HepG2 (cell line): ENCODE measurements at regions not wholly inside any gene's neighbourhood (a gene's known extent, or its start where the extent isn't known, plus 50 kb on each side); places are given as distances from the start of the nearest gene placed in this dataset.
A peak's percentile ranks its signal among the peaks of the same experiment; 100 is the strongest.

Experiments used
- ADNP ChIP-seq: sonication (generic); formaldehyde crosslinking; IDR thresholded peaks from 2 replicates; pipeline ENCODE4 v1.4.0; 2020; ENCODE audit warnings: missing genetic modification reagents
- BORCS8-MEF2B ChIP-seq: sonication (generic); formaldehyde crosslinking; IDR thresholded peaks from 2 replicates; pipeline ENCODE4 v1.8.0; 2022; ENCODE audit warnings: mild to moderate bottlenecking, missing genetic modification reagents
- CHCHD3 ChIP-seq: sonication (generic); formaldehyde crosslinking; IDR thresholded peaks from 2 replicates; pipeline ENCODE4 v1.8.0; 2022; ENCODE audit warnings: mild to moderate bottlenecking, missing genetic modification reagents, moderate library complexity
- FOSL2 ChIP-seq: sonication (generic); formaldehyde crosslinking; IDR thresholded peaks from 2 replicates; pipeline ENCODE4 v1.4.0; 2020; ENCODE audit warnings: missing genetic modification reagents
- GATAD1 ChIP-seq: IDR thresholded peaks from 2 replicates; pipeline ENCODE4 v1.6.1; 2016; ENCODE audit warnings: missing genetic modification reagents, missing compliant biosample characterization
- JUND ChIP-seq: sonication (generic); formaldehyde crosslinking; IDR thresholded peaks from 2 replicates; pipeline ENCODE4 v1.8.0; 2022; ENCODE audit warnings: mild to moderate bottlenecking, missing genetic modification reagents
- KMT2A ChIP-seq: sonication (generic); formaldehyde crosslinking; IDR thresholded peaks from 2 replicates; pipeline ENCODE4 v1.4.0; 2020; ENCODE audit warnings: missing genetic modification reagents
- NFIC ChIP-seq: IDR thresholded peaks from 2 replicates; pipeline ENCODE4 v1.6.1; 2012; ENCODE audit warnings: mild to moderate bottlenecking, low read length, inconsistent platforms
- PHF20 ChIP-seq: sonication (generic); formaldehyde crosslinking; IDR thresholded peaks from 2 replicates; pipeline ENCODE4 v1.5.0; 2020; ENCODE audit warnings: mild to moderate bottlenecking, missing genetic modification reagents
- RARA ChIP-seq: IDR thresholded peaks from 2 replicates; pipeline ENCODE4 v1.6.1; 2016; ENCODE audit warnings: missing genetic modification reagents, missing compliant biosample characterization
- SMC3 ChIP-seq: IDR thresholded peaks from 2 replicates; pipeline ENCODE4 v1.6.1; 2011; ENCODE audit warnings: low read length, improper control_type of control experiment
- SUZ12 ChIP-seq: fragments of 150-350 bp; IDR thresholded peaks from 2 replicates; pipeline ENCODE4 v1.6.1; 2014; ENCODE audit warnings: low read depth, low read length
- TAF15 ChIP-seq: fragments of 200-400 bp; formaldehyde crosslinking; IDR thresholded peaks from one replicate; pipeline ENCODE4 v1.6.1; 2018; ENCODE audit warnings: mild to moderate bottlenecking, low read depth, low read length; ENCODE audit not compliant: poor library complexity, severe bottlenecking
- THAP11 ChIP-seq: IDR thresholded peaks from 2 replicates; pipeline ENCODE4 v1.6.1; 2016; ENCODE audit warnings: missing biosample characterization, missing genetic modification reagents
- ZFP90 ChIP-seq: sonication (generic); formaldehyde crosslinking; IDR thresholded peaks from 2 replicates; pipeline ENCODE4 v1.8.0; 2022; ENCODE audit warnings: missing genetic modification reagents, mild to moderate bottlenecking, inconsistent platforms, borderline replicate concordance
- ZNF101 ChIP-seq: sonication (generic); formaldehyde crosslinking; IDR thresholded peaks from 2 replicates; pipeline ENCODE4 v1.4.0; 2020; ENCODE audit warnings: mild to moderate bottlenecking, low read depth, missing genetic modification reagents, borderline replicate concordance
- ZNF136 ChIP-seq: sonication (generic); formaldehyde crosslinking; IDR thresholded peaks from 2 replicates; pipeline ENCODE4 v1.8.1; 2022; ENCODE audit warnings: low read depth, mild to moderate bottlenecking, moderate library complexity, missing genetic modification reagents
- ZNF143 ChIP-seq: sonication (generic); formaldehyde crosslinking; IDR thresholded peaks from 2 replicates; pipeline ENCODE4 v1.4.0; 2020; ENCODE audit warnings: missing genetic modification reagents
- ZNF292 ChIP-seq: sonication (generic); formaldehyde crosslinking; IDR thresholded peaks from 2 replicates; pipeline ENCODE4 v1.8.1; 2022; ENCODE audit warnings: mild to moderate bottlenecking, low read depth, missing genetic modification reagents, borderline replicate concordance
- ZNF441 ChIP-seq: sonication (generic); formaldehyde crosslinking; IDR thresholded peaks from 2 replicates; pipeline ENCODE4 v1.7.0; 2021; ENCODE audit warnings: missing genetic modification reagents, borderline replicate concordance
- ZNF510 ChIP-seq: sonication (generic); formaldehyde crosslinking; IDR thresholded peaks from 2 replicates; pipeline ENCODE4 v1.4.0; 2020; ENCODE audit warnings: low read depth, mild to moderate bottlenecking, missing genetic modification reagents
- ZSCAN9 ChIP-seq: IDR thresholded peaks from 2 replicates; pipeline ENCODE4 v1.6.1; 2016; ENCODE audit warnings: borderline replicate concordance
- TF ChIP-seq, protein P1 (sequence below): fragments of 450-650 bp; IDR thresholded peaks from 2 replicates; pipeline ENCODE4 v1.6.1; 2017
- TF ChIP-seq, protein P2 (sequence below), 2 experiments: sonication (generic) in 1 of 2; formaldehyde crosslinking in 1 of 2; IDR thresholded peaks; 2 replicates each; pipeline versions ENCODE4 v1.6.1 to v1.9.0; 2014 to 2022; ENCODE audit warnings: antibody characterized with exemption in 1 of 2, borderline replicate concordance in 1 of 2, inconsistent platforms in 1 of 2, low read depth in 1 of 2, missing genetic modification reagents in 1 of 2

DNA sequence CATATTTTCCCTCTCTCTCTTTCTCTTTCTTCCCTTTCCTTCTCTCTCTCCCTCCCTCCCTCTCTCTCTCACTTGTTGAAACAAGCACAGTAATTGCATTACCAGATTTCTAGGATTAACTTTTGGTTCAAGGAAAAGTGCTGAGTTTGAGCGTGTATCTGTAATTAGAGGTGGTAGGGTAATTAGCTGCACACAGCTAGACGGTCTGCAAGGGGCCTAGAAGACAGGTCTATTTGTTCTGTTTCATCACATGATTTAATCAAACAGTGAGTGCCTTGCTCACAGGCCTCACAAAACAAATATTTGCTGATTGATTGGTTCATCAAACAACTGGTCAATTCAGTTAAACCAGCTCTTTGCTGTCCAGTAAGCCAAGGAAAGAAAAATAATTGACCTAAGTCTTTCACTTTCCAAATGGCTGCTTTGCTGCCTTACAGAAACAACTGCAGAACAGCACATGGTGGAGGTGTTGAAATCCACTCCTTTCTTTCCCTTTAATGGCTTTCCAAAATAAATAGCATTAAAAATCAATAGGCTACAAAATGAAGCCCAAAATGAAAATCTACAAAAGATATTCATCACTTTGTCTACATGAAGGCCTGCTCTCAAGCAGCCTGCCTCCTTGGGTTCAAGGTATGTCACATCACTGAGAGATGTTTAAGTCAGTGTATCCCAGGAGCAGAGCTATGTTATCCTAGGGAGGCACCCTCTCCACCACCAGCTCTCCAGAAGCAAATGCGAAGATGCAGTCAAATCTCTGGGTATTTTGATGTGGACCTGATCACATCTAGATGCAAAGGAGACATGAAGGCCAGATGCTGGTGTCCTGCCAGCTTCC lies 264.4 kb upstream of the SIX2 start (continued):
- no peak for TF ChIP-seq ZNF510 (CRISPR knock-in tag)
- TF ChIP-seq PHF20 (CRISPR knock-in tag), result no peak; the same call in 1 of the 2 replicates
- TF ChIP-seq ZNF101 (CRISPR knock-in tag), result no peak
- TF ChIP-seq THAP11, result peak; percentile 83
- no peak for TF ChIP-seq ZNF143 (CRISPR knock-in tag)
- no peak for TF ChIP-seq TAF15
- peak; percentile 99 for TF ChIP-seq RARA
- TF ChIP-seq SMC3, result 0 out of 2 replicates have a peak, but pooled peaks have one; percentile 5
- peak; percentile 93 for TF ChIP-seq FOSL2 (CRISPR knock-in tag)
- TF ChIP-seq, protein P1, sequence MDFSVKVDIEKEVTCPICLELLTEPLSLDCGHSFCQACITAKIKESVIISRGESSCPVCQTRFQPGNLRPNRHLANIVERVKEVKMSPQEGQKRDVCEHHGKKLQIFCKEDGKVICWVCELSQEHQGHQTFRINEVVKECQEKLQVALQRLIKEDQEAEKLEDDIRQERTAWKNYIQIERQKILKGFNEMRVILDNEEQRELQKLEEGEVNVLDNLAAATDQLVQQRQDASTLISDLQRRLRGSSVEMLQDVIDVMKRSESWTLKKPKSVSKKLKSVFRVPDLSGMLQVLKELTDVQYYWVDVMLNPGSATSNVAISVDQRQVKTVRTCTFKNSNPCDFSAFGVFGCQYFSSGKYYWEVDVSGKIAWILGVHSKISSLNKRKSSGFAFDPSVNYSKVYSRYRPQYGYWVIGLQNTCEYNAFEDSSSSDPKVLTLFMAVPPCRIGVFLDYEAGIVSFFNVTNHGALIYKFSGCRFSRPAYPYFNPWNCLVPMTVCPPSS, result no peak
- TF ChIP-seq JUND (CRISPR knock-in tag), result peak; percentile 60; the same call in 1 of the 2 replicates
- peak; percentile 75 for TF ChIP-seq GATAD1
- no peak for TF ChIP-seq SUZ12
- peak; percentile 54; the same call in 1 of the 2 replicates for TF ChIP-seq ZNF441 (CRISPR knock-in tag)
- no peak for TF ChIP-seq ZNF292 (CRISPR knock-in tag)
- TF ChIP-seq ADNP, result no peak
- no peak for TF ChIP-seq CHCHD3 (CRISPR knock-in tag)
- TF ChIP-seq, protein P2, sequence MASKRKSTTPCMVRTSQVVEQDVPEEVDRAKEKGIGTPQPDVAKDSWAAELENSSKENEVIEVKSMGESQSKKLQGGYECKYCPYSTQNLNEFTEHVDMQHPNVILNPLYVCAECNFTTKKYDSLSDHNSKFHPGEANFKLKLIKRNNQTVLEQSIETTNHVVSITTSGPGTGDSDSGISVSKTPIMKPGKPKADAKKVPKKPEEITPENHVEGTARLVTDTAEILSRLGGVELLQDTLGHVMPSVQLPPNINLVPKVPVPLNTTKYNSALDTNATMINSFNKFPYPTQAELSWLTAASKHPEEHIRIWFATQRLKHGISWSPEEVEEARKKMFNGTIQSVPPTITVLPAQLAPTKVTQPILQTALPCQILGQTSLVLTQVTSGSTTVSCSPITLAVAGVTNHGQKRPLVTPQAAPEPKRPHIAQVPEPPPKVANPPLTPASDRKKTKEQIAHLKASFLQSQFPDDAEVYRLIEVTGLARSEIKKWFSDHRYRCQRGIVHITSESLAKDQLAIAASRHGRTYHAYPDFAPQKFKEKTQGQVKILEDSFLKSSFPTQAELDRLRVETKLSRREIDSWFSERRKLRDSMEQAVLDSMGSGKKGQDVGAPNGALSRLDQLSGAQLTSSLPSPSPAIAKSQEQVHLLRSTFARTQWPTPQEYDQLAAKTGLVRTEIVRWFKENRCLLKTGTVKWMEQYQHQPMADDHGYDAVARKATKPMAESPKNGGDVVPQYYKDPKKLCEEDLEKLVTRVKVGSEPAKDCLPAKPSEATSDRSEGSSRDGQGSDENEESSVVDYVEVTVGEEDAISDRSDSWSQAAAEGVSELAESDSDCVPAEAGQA (IDR thresholded peaks at IDR 0.05; ENCODE audit: low read depth), result no peak
- TF ChIP-seq, protein P2 (CRISPR knock-in tag; IDR thresholded peaks at IDR 0.05; ENCODE audit: borderline replicate concordance), result no peak; the same call in 1 of the 2 replicates
- peak; percentile 97 for TF ChIP-seq NFIC
- TF ChIP-seq BORCS8-MEF2B (CRISPR knock-in tag), result no peak
- TF ChIP-seq ZSCAN9 (CRISPR knock-in tag), result peak; percentile 94; the same call in 1 of the 2 replicates
- peak; percentile 35; the same call in 1 of the 2 replicates for TF ChIP-seq KMT2A (CRISPR knock-in tag)
- TF ChIP-seq ZFP90, result no peak
- no peak for TF ChIP-seq ZNF136 (CRISPR knock-in tag)
